Neural cell (in vitro differentiated cells): ENCODE measurements at regions not wholly inside any gene's neighbourhood (a gene's known extent, or its start where the extent isn't known, plus 50 kb on each side); places are given as distances from the start of the nearest gene placed in this dataset.

ENCODE experiments used
- EP300 ChIP-seq: fragments of 450-650 bp; conservative IDR thresholded peaks from 2 replicates; pipeline ENCODE4 v1.6.1; 2014; ENCODE audit warnings: antibody characterized with exemption, mild to moderate bottlenecking, moderate library complexity; ENCODE audit not compliant: poor library complexity, severe bottlenecking
- EZH2 ChIP-seq: fragments of 200-600, 300-800 bp; shearing (Covaris generic), sonication (generic); IDR thresholded peaks from 2 replicates; pipeline ENCODE4 v1.6.1; 2014; ENCODE audit warnings: antibody characterized with exemption, low read length, borderline replicate concordance, mild to moderate bottlenecking; ENCODE audit not compliant: insufficient read depth, poor library complexity, severe bottlenecking
- MXI1 ChIP-seq: fragments of 450-650 bp; conservative IDR thresholded peaks from 2 replicates; pipeline ENCODE4 v1.6.1; 2014; ENCODE audit warnings: antibody characterized with exemption, mild to moderate bottlenecking; ENCODE audit not compliant: poor library complexity, severe bottlenecking
- POLR2AphosphoS5 ChIP-seq: IDR thresholded peaks from 2 replicates; pipeline ENCODE4 v1.6.1; 2012
- RAD21 ChIP-seq: fragments of 450-650 bp; conservative IDR thresholded peaks from 2 replicates; pipeline ENCODE4 v1.6.1; 2014; ENCODE audit warnings: antibody characterized with exemption, mild to moderate bottlenecking, moderate library complexity
- SMC3 ChIP-seq: fragments of 450-650 bp; conservative IDR thresholded peaks from 2 replicates; pipeline ENCODE4 v1.6.1; 2014; ENCODE audit warnings: antibody characterized with exemption, mild to moderate bottlenecking, moderate library complexity; ENCODE audit not compliant: poor library complexity
- TAF1 ChIP-seq: IDR thresholded peaks from 2 replicates; pipeline ENCODE4 v1.6.1; 2012; ENCODE audit warnings: low read depth
- TF ChIP-seq, protein P1 (sequence below): fragments of 450-650 bp; IDR thresholded peaks from 2 replicates; pipeline ENCODE4 v1.5.1; 2014; ENCODE audit warnings: antibody characterized with exemption, mild to moderate bottlenecking, moderate library complexity; ENCODE audit not compliant: poor library complexity, severe bottlenecking
- TF ChIP-seq, protein P2 (sequence below): IDR thresholded peaks from 2 replicates; pipeline ENCODE4 v1.6.1; 2012; ENCODE audit warnings: borderline replicate concordance

DNA sequence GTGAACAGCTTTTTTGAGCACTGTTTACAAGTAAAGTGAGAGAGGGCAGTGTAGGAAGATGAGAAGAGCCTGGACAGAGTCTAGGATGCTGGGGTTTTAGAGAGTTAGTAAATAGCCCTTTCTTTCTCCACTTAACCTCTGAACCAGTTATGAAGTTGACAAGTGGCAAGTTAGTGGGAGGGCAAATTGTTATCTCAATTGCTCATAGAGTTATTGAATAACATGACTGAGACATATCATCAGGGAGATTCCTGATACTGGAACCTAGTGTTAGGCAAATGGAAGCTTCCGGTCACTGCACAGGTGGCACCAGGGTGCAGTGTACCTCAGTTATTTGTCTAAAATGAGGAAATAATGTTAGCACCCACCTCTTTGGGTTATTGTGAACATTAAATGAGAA, 57.8 kb upstream of the PTPN5 start:
- TF ChIP-seq, protein P1, sequence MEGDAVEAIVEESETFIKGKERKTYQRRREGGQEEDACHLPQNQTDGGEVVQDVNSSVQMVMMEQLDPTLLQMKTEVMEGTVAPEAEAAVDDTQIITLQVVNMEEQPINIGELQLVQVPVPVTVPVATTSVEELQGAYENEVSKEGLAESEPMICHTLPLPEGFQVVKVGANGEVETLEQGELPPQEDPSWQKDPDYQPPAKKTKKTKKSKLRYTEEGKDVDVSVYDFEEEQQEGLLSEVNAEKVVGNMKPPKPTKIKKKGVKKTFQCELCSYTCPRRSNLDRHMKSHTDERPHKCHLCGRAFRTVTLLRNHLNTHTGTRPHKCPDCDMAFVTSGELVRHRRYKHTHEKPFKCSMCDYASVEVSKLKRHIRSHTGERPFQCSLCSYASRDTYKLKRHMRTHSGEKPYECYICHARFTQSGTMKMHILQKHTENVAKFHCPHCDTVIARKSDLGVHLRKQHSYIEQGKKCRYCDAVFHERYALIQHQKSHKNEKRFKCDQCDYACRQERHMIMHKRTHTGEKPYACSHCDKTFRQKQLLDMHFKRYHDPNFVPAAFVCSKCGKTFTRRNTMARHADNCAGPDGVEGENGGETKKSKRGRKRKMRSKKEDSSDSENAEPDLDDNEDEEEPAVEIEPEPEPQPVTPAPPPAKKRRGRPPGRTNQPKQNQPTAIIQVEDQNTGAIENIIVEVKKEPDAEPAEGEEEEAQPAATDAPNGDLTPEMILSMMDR, result no peak
- TF ChIP-seq TAF1 (no peak), POLR2AphosphoS5 (no peak), RAD21 (no peak), EP300 (no peak), MXI1 (no peak), SMC3 (no peak), EZH2 (no peak)
- TF ChIP-seq, protein P2, sequence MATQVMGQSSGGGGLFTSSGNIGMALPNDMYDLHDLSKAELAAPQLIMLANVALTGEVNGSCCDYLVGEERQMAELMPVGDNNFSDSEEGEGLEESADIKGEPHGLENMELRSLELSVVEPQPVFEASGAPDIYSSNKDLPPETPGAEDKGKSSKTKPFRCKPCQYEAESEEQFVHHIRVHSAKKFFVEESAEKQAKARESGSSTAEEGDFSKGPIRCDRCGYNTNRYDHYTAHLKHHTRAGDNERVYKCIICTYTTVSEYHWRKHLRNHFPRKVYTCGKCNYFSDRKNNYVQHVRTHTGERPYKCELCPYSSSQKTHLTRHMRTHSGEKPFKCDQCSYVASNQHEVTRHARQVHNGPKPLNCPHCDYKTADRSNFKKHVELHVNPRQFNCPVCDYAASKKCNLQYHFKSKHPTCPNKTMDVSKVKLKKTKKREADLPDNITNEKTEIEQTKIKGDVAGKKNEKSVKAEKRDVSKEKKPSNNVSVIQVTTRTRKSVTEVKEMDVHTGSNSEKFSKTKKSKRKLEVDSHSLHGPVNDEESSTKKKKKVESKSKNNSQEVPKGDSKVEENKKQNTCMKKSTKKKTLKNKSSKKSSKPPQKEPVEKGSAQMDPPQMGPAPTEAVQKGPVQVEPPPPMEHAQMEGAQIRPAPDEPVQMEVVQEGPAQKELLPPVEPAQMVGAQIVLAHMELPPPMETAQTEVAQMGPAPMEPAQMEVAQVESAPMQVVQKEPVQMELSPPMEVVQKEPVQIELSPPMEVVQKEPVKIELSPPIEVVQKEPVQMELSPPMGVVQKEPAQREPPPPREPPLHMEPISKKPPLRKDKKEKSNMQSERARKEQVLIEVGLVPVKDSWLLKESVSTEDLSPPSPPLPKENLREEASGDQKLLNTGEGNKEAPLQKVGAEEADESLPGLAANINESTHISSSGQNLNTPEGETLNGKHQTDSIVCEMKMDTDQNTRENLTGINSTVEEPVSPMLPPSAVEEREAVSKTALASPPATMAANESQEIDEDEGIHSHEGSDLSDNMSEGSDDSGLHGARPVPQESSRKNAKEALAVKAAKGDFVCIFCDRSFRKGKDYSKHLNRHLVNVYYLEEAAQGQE, result no peak
